ENCODE measurements at regions not wholly inside any gene's neighbourhood (a gene's known extent, or its start where the extent isn't known, plus 50 kb on each side); places are given as distances from the start of the nearest gene placed in this dataset.

DNA sequence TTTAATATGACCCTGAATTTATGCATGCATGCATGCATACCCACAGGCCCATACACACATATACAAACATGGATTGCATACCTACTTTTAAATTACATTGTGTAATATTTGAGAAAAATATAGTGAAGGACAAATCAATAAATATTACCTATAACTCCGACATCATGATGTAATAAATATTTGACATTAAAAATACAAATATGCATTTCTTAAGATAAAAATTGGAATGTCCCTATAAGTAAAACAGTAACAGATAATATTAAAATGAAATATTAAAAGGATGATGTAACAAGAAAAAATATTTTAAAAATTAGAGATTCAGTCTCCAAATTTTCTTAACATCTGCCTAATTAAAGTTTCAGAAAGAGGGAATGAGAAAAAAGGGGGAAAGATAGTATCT is 433.0 kb downstream of the MDFIC start:
- no peak for DNase-seq
- no peaks in the 10 kb centered on the region for H3K9me3 ChIP-seq (ENCODE audit: control insufficient read depth, insufficient read depth, low read length)
- no peak overlapping the region for H3K27ac ChIP-seq (ENCODE audit: low read length)
- no peaks in the 10 kb centered on the region for H3K27me3 ChIP-seq (ENCODE audit: control insufficient read depth, insufficient read depth, low read length)
- Mint-ChIP-seq H3K27me3 (ENCODE audit: low read depth in 2 of 2) (peaks cover 0 to 9% of the 10 kb centered on the region in 2 donors), H3K9me3 (no peaks in the 10 kb centered on the region), H3K27ac (no peak overlapping the region), H3K4me1 (peaks cover 16 to 17% of the 10 kb centered on the region in 2 donors), H3K36me3 (no peaks in the 10 kb centered on the region), H3K4me3 (no peak overlapping the region)
- no peaks in the 10 kb centered on the region for H3K36me3 ChIP-seq (ENCODE audit: control insufficient read depth, insufficient read depth, low read length)
- WGBS (ENCODE audit: insufficient coverage) = no CpG with 5 or more reads among the region's 1 CpG
- intact Hi-C loops (cut with micrococcal nuclease) = loop anchor here (5.0 kb wide), 2 partner anchors 92 to 122 kb away; no protein-coding TSS in a partner anchor
- no peak for ATAC-seq
- no peaks in the 10 kb centered on the region for H3K4me1 ChIP-seq (ENCODE audit: control insufficient read depth, insufficient read depth, low read length)
- H3K4me3 ChIP-seq (ENCODE audit: low read length) = no peak overlapping the region
- no peak for TF ChIP-seq CTCF (IDR thresholded peaks at IDR 0.05)

- H3K4me1 ChIP-seq (ENCODE audit: control insufficient read depth, insufficient read depth, low read length) = no peaks in the 10 kb centered on the region
- no peaks in the 10 kb centered on the region for H3K36me3 ChIP-seq (ENCODE audit: control insufficient read depth, insufficient read depth, low read length)
- no peaks in the 10 kb centered on the region for H3K27me3 ChIP-seq (ENCODE audit: control insufficient read depth, insufficient read depth, low read length)
- no peak overlapping the region for H3K27ac ChIP-seq (ENCODE audit: low read length)
- TF ChIP-seq CTCF (IDR thresholded peaks at IDR 0.05) = no peak
- Mint-ChIP-seq H3K36me3 (no peaks in the 10 kb centered on the region), H3K27me3 (ENCODE audit: low read depth in 2 of 2) (peaks cover 4 to 9% of the 10 kb centered on the region in 2 donors), H3K9me3 (no peaks in the 10 kb centered on the region), H3K4me3 (no peak overlapping the region), H3K27ac (no peak overlapping the region), H3K4me1 (peaks cover 11 to 13% of the 10 kb centered on the region in 2 donors)
- DNase-seq = no peak
- ATAC-seq = no peak
- H3K4me3 ChIP-seq (ENCODE audit: low read length) = no peak overlapping the region
- WGBS (ENCODE audit: insufficient coverage) = 92% methylated on average over 2 of the region's 2 CpGs
- intact Hi-C loops (cut with micrococcal nuclease) = no loop called here
- H3K9me3 ChIP-seq (ENCODE audit: control insufficient read depth, insufficient read depth, low read length) = no peaks in the 10 kb centered on the region
These were observed 430.5 kb downstream of the MDFIC start for GRCh38 chr7:115352375-115352774.

DNA sequence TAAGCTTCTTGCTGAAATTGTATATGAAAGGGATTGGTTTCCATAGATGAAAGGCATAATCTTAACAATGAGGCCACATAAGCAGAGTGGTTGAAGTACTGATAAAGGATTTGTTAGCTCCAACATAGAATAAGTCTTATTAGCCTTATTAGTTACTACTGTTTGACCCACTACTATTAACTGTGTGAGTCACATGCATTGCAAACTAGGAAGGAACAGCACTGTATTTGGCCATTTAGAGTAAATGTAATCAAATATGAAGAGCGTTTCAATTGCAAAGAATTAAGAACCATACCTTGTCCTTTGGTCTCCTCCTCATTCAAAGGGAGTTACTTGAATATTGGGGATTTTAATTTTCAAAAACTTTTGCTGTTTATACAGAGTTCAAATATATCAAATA is 428.9 kb downstream of the MDFIC start:
- no peak overlapping the region for H3K27ac ChIP-seq (ENCODE audit: low read length)
- no peaks in the 10 kb centered on the region for H3K27me3 ChIP-seq (ENCODE audit: control insufficient read depth, insufficient read depth, low read length)
- no peak for TF ChIP-seq CTCF (IDR thresholded peaks at IDR 0.05)
- Mint-ChIP-seq H3K4me3 (no peak overlapping the region), H3K9me3 (no peaks in the 10 kb centered on the region), H3K27me3 (ENCODE audit: low read depth in 2 of 2) (peaks cover 5 to 9% of the 10 kb centered on the region in 2 donors), H3K27ac (no peak overlapping the region), H3K4me1 (no peaks in the 10 kb centered on the region), H3K36me3 (no peaks in the 10 kb centered on the region)
- DNase-seq (no peak), ATAC-seq (no peak)
- H3K4me3 ChIP-seq (ENCODE audit: low read length) = no peak overlapping the region
- no CpG with 5 or more reads among the region's 1 CpG for WGBS (ENCODE audit: insufficient coverage)
- no peaks in the 10 kb centered on the region for H3K4me1 ChIP-seq (ENCODE audit: control insufficient read depth, insufficient read depth, low read length)
- no peaks in the 10 kb centered on the region for H3K9me3 ChIP-seq (ENCODE audit: control insufficient read depth, insufficient read depth, low read length)
- intact Hi-C loops (cut with micrococcal nuclease) = no loop called here
- H3K36me3 ChIP-seq (ENCODE audit: control insufficient read depth, insufficient read depth, low read length) = no peaks in the 10 kb centered on the region

GRCh38 chr7:115349635-115350034 is 427.7 kb downstream of the MDFIC start:
- Mint-ChIP-seq H3K27ac (no peak overlapping the region), H3K4me3 (no peak overlapping the region), H3K4me1 (no peaks in the 10 kb centered on the region), H3K9me3 (no peaks in the 10 kb centered on the region), H3K27me3 (ENCODE audit: low read depth in 2 of 2) (peaks cover 8 to 9% of the 10 kb centered on the region in 2 donors), H3K36me3 (no peaks in the 10 kb centered on the region)
- no peaks in the 10 kb centered on the region for H3K9me3 ChIP-seq (ENCODE audit: control insufficient read depth, insufficient read depth, low read length)
- DNase-seq (no peak), ATAC-seq (no peak)
- WGBS (ENCODE audit: insufficient coverage) = 93% methylated on average over 1 of the region's 1 CpG
- no peak overlapping the region for H3K4me3 ChIP-seq (ENCODE audit: low read length)
- H3K27me3 ChIP-seq (ENCODE audit: control insufficient read depth, insufficient read depth, low read length) = no peaks in the 10 kb centered on the region
- intact Hi-C loops (cut with micrococcal nuclease) = no loop called here
- TF ChIP-seq CTCF (IDR thresholded peaks at IDR 0.05) = no peak
- no peak overlapping the region for H3K27ac ChIP-seq (ENCODE audit: low read length)
- H3K4me1 ChIP-seq (ENCODE audit: control insufficient read depth, insufficient read depth, low read length) = no peaks in the 10 kb centered on the region
- H3K36me3 ChIP-seq (ENCODE audit: control insufficient read depth, insufficient read depth, low read length) = no peaks in the 10 kb centered on the region

All from natural killer cell (primary cell).